ENCODE measurements at regions not wholly inside any gene's neighbourhood (a gene's known extent, or its start where the extent isn't known, plus 50 kb on each side); places are given as distances from the start of the nearest gene placed in this dataset.

DNA sequence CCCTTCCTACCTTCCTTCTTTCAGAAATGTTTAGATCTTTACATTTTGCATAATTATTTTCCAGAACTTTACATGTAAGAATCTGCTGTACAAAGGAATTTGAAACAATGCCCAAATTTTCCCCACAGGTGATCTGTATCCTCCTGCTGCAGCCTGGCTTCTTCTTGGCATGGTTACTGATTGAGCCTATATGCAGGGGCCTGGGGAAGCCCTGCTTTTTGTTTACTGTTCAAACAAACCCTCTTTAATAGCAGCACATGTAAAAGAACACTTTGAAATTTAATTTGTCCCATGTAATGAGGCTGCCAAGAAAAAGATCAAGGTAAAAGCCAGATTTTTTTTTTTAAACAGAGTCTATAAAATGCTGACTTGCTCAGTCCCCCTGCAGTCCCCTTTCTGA, 432.2 kb downstream of the TUSC7 start:
- Histone ChIP-seq H2BK20ac (ENCODE audit: low read length) (no peak overlapping the region), H4K5ac (ENCODE audit: insufficient read length, low read depth, low read length) (no peak overlapping the region), H2BK12ac (ENCODE audit: low read depth, low read length) (no peak overlapping the region), H3K4me3 (ENCODE audit: extremely low read depth in 1 of 4, insufficient read depth in 2 of 4, low read depth in 3 of 4, low read length in 4 of 4) (no peak overlapping the region), H3K23ac (ENCODE audit: insufficient read length) (no peak overlapping the region), H3K4ac (replicated peaks; ENCODE audit: insufficient read length, low read depth, low read length) (no peak overlapping the region), H3K56ac (replicated peaks; ENCODE audit: insufficient read length, low read depth, low read length) (no peak overlapping the region), H3K9me3 (ENCODE audit: insufficient read depth in 2 of 2, low read depth in 1 of 2, low read length in 1 of 2) (no peaks in the 10 kb centered on the region), H3K4me2 (ENCODE audit: insufficient read depth in 1 of 2, low read depth in 2 of 2, low read length in 2 of 2) (no peak overlapping the region), H3K23me2 (ENCODE audit: low read depth, low read length) (no peaks in the 10 kb centered on the region), H2BK120ac (replicated peaks; ENCODE audit: low read depth, low read length) (no peak overlapping the region), H3K79me1 (ENCODE audit: low read depth, low read length) (no peaks in the 10 kb centered on the region), H3K36me3 (ENCODE audit: control insufficient read depth in 2 of 4, insufficient read depth in 4 of 4, low read length in 3 of 4) (no peaks in the 10 kb centered on the region), H3K27ac (ENCODE audit: low read depth, low read length) (no peak overlapping the region), H2BK5ac (ENCODE audit: low read depth, low read length) (no peak overlapping the region), H2BK15ac (ENCODE audit: low read length) (no peak overlapping the region), H3K14ac (ENCODE audit: insufficient read length) (no peak overlapping the region), H3K27me3 (replicated peaks in 1 of 4; ENCODE audit: control insufficient read depth in 3 of 4, extremely low read depth in 1 of 4, insufficient read depth in 3 of 4, low read length in 3 of 4) (no peaks in the 10 kb centered on the region), H3K9ac (replicated peaks in 1 of 4; ENCODE audit: extremely low read depth in 1 of 4, low read depth in 3 of 4, low read length in 3 of 4) (no peak overlapping the region), H4K8ac (ENCODE audit: extremely low read depth, insufficient read depth, low read length) (no peak overlapping the region), H4K20me1 (replicated peaks in 1 of 2; ENCODE audit: control insufficient read depth in 1 of 2, insufficient read depth in 2 of 2, low read length in 2 of 2) (no peaks in the 10 kb centered on the region), H3K18ac (ENCODE audit: extremely low read depth, low read length) (no peak overlapping the region), H3K4me1 (replicated peaks in 1 of 4; ENCODE audit: control insufficient read depth in 3 of 4, insufficient read depth in 4 of 4, low read length in 3 of 4) (peaks cover 0 to 4% (median 0%) of the 10 kb centered on the region in 4 experiments; a peak in 1 of 7 replicates), H2AK5ac (ENCODE audit: low read depth, low read length) (no peak overlapping the region), H2AFZ (ENCODE audit: low read length) (no peak overlapping the region), H4K91ac (replicated peaks; ENCODE audit: insufficient read length, low read length) (no peak overlapping the region), H3K79me2 (ENCODE audit: control insufficient read depth in 1 of 2, insufficient read depth in 2 of 2, low read length in 2 of 2) (no peaks in the 10 kb centered on the region)
- no peak for DNase-seq (ENCODE audit: low read depth in 1 of 2, low spot score in 2 of 2)
- CTCF ChIA-PET (ENCODE audit: partially characterized antibody) = no interaction called here
- FAIRE-seq = no peak
- no peak for TF ChIP-seq SIN3A (conservative IDR thresholded peaks at IDR 0.05 in 1 of 2, IDR thresholded peaks at IDR 0.05 in 1 of 2; ENCODE audit: low read depth in 1 of 2, low read length in 2 of 2)
- TF ChIP-seq CREB1 (IDR thresholded peaks at IDR 0.05) = no peak
- TF ChIP-seq BCL11A (IDR thresholded peaks at IDR 0.05; ENCODE audit: low read depth in 2 of 2, low read length in 2 of 2) = no peak
- no peak for TF ChIP-seq SP4 (IDR thresholded peaks at IDR 0.05; ENCODE audit: low read length)
- POLR2A ChIA-PET (ENCODE audit: partially characterized antibody) = no interaction called here
